ENCODE measurements at regions not wholly inside any gene's neighbourhood (a gene's known extent, or its start where the extent isn't known, plus 50 kb on each side); places are given as distances from the start of the nearest gene placed in this dataset.

DNA sequence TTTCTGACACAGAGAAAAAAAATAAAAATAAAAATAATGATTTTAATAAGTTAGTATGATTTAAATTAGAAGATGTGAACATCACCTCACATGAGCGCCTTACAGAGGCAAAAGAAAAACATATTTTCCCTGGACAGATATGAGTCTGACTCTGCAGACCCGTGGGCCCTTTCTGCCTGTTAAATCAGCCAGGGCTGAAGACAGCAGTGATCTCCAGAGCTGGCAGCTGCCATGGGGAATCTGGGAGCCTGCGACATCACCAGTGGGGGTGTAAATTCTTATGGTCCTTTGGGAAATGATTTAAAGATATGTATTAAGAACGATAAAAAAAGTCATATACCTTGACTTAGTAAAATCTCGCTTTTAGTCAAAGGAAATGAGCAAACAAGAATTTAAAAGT lies 65.7 kb upstream of the FOXF1 start:
- DNase-seq (ENCODE audit: low spot score) = no peak

DNA sequence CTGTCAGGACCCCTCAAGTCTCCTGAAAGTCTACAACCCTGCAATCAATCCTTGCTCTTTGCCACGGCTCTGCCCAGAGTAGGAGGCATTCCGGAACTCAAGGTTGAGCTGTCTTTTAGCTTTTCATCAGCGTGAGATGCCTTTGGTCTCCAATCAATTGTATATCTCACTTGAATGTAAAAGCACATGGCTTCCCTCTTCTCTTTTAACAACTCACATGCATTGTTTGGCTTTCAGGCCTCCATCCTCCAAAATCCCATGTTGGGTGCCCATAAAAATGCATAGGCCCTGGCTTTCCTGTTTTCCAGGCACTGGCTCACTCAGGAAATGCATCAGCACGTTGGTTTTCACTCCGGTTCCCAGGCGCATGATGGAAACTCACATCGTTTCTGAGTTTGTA lies 64.0 kb upstream of the FOXF1 start:
- no peak for DNase-seq (ENCODE audit: low spot score)

DNA sequence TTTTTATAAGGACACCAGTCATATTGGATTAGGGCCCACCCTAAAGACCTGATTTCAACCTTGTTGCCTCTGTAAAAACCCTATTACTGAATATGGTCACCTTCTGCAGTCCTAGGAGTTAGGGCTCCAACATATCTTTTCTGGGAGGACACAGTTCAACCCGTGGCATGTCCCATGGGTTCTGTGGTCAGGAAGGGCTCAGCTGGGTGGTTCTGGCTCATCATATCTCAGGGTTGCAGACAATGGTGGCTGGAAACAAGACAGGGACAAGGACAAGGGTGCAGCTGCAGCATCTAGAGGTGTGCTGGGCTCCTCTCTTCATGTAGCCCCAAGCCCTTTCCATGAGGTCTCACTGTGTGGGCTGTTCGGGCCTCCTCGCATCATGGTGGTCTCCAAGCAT lies 63.1 kb upstream of the FOXF1 start:
- DNase-seq (ENCODE audit: low spot score) = no peak

DNA sequence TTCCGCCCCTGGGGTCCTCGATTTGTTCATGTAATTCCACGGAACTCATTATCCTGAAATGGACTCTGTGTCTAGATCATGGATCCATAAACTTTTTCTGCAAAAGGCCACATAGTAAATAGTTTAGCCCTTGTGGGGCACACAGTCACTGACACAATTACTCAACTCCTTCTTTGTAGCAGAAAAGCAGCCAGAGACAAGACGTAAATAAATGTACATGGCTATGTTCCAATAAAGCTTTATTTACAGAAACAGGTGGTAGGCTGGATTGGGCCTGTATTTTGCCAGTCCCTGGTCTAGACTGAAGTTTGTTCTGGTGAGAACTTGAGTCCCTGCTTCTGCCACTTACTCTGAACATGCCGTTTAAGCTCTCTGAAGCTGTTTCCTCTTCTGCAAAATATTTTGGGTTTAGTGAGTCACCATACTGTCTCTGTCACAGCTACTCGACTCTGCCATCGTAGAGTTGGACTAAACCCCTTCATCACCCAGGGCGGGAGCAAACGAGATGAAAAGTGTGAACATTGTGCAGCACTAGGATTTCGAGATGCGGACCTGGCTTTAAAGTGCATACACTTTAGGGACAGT lies 61.9 kb upstream of the FOXF1 start:
- no peak for DNase-seq (ENCODE audit: low spot score)

DNA sequence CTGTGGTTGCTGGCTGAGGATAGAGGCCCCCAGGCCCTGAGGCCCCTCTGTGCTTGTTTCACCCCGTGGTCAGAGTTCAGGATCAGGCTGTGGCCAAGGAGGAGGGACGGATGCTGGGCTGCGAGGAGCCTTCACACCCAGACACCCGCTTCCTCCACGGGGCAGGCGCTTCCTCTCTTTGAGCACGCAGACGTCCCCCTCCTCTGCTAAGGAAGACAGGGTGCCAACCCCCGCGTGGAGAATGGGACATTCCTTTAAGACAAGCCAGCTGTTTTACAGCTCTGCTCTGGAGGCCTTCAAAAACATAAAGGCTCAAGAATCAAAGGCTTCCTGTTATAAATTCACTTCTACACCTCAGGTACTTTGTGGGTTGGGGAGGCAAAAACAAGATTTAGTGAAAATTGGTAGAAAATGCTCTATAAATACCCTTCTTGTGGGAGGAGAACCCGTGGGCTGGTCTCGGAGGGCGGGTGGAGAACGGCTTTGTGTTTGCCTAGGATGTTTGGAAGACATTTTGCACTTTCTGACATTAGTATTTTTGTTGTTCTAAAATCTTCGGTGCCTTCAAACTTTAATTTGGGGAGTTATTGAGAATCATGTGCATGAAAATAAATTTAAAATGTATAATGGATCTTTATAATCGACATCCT lies 60.8 kb upstream of the FOXF1 start:
- no peak for DNase-seq (ENCODE audit: low spot score)

DNA sequence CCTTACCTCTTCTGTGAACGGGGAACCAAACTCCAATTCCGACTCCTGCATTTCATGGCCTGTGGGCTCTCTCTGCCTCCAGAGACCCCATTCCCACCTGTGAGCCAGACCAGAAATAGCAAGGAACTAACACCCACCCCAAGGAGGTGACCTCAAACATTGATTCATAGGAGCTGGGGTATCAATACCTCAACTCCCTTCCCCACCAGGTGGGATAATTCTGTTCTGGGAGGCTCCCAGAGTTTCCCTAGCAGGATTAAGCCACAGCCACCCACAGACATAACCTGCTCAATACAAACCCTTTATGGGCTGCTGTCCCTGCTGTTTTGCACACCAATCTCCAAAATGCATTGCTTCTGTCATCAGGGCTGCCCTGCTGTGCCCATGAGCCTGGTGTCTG lies 59.6 kb upstream of the FOXF1 start:
- DNase-seq (ENCODE audit: low spot score) = no peak

DNA sequence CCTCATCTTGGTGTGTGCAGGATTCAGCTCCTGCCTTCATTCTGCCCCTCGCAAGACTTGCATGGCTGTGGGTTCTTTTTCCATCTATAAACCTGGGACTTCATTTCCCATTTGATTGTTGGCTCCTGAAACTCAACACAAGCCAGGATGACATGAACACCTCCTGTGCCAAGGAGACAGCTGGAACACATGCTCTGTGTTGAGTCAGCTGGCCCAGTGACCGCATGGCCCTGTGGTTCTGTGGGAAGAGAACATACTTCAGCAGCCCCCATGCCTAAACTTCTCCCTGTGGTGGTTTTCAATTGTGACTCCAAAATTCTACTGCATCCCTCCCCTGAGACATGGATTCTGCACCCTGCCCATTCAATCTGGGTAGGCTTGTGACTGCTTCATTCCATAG lies 57.9 kb upstream of the FOXF1 start:
- DNase-seq (ENCODE audit: low spot score) = no peak

DNA sequence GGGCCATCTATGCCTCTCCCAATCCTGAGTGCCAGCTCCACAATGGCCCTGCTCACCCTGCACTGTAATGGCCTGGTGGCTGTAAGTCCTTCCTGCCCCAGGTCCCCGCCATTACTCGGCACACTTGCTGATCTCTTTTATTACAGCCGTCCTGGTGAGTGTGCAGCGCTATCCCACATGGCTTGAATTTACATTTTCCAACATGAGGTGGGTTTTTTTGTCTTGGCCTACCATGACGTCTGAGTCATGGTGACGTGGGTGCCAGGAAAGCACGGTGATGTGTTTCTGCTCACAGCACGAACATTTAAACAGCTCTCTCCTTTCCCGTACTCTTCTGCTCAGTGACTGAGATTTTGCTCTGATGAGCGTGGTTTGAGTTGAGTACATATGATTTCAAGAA lies 55.2 kb upstream of the FOXF1 start:
- no peak for DNase-seq (ENCODE audit: low spot score)

DNA sequence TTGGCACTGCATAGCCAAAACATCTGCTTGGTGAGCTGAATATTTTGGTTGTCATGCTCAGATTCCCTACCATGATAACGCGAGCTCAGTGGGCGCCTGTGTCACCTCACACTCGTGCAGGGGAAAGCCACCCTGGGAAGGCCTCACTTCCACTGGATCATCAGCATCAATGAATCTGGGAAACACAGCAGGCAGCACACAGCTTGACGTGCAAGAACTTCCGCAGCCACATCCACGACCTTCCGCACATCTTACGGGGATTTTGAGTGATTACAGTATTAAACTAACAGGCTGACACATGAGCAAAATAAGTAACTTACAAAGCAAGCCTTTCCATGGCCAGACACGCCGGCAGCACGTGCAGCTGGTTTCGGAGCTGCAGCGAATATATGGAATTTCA lies 54.7 kb upstream of the FOXF1 start:
- DNase-seq (ENCODE audit: low spot score) = no peak

DNA sequence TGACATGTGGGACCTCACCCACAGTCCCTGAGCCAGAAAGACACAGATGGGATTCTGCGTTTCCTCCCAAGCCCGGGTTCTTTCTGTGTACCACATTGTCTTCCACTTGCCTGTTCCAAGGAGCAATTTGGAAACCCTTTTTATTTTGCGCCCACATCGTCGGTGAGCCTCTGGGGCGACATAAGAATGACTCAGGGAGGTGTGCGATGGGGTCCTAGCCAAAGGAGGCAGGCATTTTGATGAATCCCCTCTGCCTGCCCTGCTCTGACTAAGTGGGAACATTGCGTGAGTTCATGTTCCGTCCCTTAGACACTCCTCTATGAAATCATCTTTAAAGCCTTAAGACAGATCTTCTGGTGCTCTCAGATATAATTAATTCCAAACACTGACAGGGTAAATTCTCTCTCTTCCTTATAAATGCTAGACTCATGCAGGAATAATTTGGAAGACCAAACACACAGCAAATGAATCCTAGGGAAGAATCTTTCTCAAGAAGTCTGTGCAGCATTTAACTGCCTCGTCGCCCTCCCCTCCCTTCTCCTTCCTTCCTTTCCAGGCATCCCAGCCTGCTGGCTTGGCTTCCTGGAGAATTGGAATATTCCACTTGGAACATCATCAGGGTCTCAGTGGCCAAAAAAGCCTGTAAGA lies 52.7 kb upstream of the FOXF1 start:
- DNase-seq (ENCODE audit: low spot score) = no peak

DNA sequence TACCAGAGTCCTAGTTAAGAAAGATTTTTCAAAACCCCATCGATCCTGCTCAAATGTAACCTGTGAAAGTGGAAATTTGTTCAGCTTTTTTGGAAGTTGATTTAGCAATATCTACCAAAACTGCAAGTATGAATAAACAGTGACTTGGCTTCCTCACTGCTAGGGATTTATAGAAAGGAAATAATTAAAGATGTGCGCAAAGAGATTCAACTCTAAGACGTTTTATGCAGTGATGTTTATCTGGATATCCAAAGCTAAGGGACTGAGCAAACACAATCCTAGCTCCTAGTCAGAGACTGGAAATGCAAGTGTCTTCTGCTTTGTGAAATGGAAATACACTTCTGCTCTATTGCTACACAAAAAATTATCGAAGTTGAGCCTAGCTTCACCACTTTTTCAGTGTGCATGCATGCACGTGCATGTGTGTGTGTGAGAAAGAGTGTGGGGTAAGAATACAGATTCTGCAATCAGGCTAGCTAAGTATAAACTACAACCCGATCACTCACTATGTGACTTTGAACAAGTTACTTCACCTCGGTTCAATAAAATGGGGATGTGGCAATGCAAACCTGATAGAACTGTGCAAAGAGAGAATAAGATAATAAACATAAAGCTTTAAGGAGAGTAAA lies 52.1 kb upstream of the FOXF1 start:
- no peak for DNase-seq (ENCODE audit: low spot score)

DNA sequence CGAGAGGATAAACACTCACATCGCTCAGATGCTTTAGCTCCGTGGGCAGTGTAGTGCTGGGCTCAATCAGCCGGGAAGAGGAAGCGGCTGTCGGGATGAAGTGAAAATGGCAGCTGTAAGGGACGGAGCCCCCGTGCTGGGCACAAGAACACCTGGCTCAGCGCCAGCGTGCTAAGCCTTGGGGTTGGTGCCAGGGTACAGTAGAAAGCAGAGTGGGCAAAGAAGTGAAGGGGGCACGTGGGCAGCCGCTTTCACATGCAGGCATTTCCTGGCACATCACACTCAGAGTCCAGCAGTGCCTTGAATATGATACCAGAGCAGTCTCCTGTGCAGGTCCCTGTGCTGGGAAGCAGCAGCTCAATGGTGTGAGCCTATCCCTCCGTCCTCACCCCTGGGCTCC lies 51.1 kb upstream of the FOXF1 start:
- DNase-seq (ENCODE audit: low spot score) = no peak

Data from germinal center (tissue), 1 donor.